Stimulated activated effector memory CD8-positive, alpha-beta T cell treated with anti-CD3 and anti-CD28 coated beads, Interleukin-12 subunit alpha, Interleukin-12 subunit beta, amount 100 ng/mL, for 72 hours (primary cell): ENCODE measurements at regions not wholly inside any gene's neighbourhood (a gene's known extent, or its start where the extent isn't known, plus 50 kb on each side); places are given as distances from the start of the nearest gene placed in this dataset.

Experiments
- ATAC-seq: fragments of 150-1000 bp; cut with Tn5 transposase; 2 replicates; pipeline ENCODE4 v1.10.0; 2021
- DNase-seq, 2 donors: peaks; one replicate each; pipeline ENCODE4 v3.0.0; 2021 to 2022; ENCODE audit warnings: low spot score in 2 of 2
- H3K27ac Mint-ChIP-seq: one replicate; pipeline ENCODE4 v1.8.0; 2022; ENCODE audit warnings: mild to moderate bottlenecking, mixed read lengths
- H3K36me3 Mint-ChIP-seq: one replicate; pipeline ENCODE4 v1.8.0; 2022; ENCODE audit warnings: mild to moderate bottlenecking, mixed read lengths
- H3K4me1 Mint-ChIP-seq: one replicate; pipeline ENCODE4 v1.8.0; 2022; ENCODE audit warnings: mixed read lengths
- H3K4me3 Mint-ChIP-seq: one replicate; pipeline ENCODE4 v1.8.0; 2022; ENCODE audit warnings: mild to moderate bottlenecking, mixed read lengths
- H3K9me3 Mint-ChIP-seq: one replicate; pipeline ENCODE4 v1.8.0; 2022; ENCODE audit warnings: mixed read lengths

GRCh38 chr22:48097723-48098122 lies 1335.3 kb downstream of the TBC1D22A start:
- ATAC-seq, result no peak
- Mint-ChIP-seq H3K9me3 (peaks cover 3% of the 10 kb centered on the region), H3K27ac (no peak overlapping the region), H3K4me3 (peak overlapping the region; percentile 3), H3K4me1 (peaks cover 49% of the 10 kb centered on the region), H3K36me3 (no peaks in the 10 kb centered on the region)
- no peak for DNase-seq

GRCh38 chr22:48096851-48097665 lies 1334.6 kb downstream of the TBC1D22A start:
- no peak for DNase-seq
- peaks cover 49% of the 10 kb centered on the region for H3K4me1 Mint-ChIP-seq
- ATAC-seq, result no peak
- no peaks in the 10 kb centered on the region for H3K36me3 Mint-ChIP-seq
- peak overlapping the region; percentile 3 for H3K4me3 Mint-ChIP-seq
- no peak overlapping the region for H3K27ac Mint-ChIP-seq
- peaks cover 2% of the 10 kb centered on the region for H3K9me3 Mint-ChIP-seq

- Mint-ChIP-seq H3K4me3 (no peak overlapping the region), H3K36me3 (no peaks in the 10 kb centered on the region), H3K4me1 (peaks cover 49% of the 10 kb centered on the region), H3K9me3 (no peaks in the 10 kb centered on the region), H3K27ac (no peak overlapping the region)
- no peak for ATAC-seq
- no peak for DNase-seq
Measured at GRCh38 chr22:48096411-48096810, 1334.0 kb downstream of the TBC1D22A start.

GRCh38 chr22:48093981-48094380 lies 1331.5 kb downstream of the TBC1D22A start:
- Mint-ChIP-seq H3K9me3 (no peaks in the 10 kb centered on the region), H3K4me1 (peaks cover 32% of the 10 kb centered on the region), H3K27ac (no peak overlapping the region), H3K36me3 (no peaks in the 10 kb centered on the region), H3K4me3 (no peak overlapping the region)
- DNase-seq (no peak), ATAC-seq (no peak)

- DNase-seq, result no peak
- H3K4me3 Mint-ChIP-seq, result no peak overlapping the region
- H3K9me3 Mint-ChIP-seq, result no peaks in the 10 kb centered on the region
- peaks cover 21% of the 10 kb centered on the region for H3K4me1 Mint-ChIP-seq
- H3K27ac Mint-ChIP-seq, result no peak overlapping the region
- no peak for ATAC-seq
- no peaks in the 10 kb centered on the region for H3K36me3 Mint-ChIP-seq
Measured at GRCh38 chr22:48092866-48093265, 1330.4 kb downstream of the TBC1D22A start.

DNA sequence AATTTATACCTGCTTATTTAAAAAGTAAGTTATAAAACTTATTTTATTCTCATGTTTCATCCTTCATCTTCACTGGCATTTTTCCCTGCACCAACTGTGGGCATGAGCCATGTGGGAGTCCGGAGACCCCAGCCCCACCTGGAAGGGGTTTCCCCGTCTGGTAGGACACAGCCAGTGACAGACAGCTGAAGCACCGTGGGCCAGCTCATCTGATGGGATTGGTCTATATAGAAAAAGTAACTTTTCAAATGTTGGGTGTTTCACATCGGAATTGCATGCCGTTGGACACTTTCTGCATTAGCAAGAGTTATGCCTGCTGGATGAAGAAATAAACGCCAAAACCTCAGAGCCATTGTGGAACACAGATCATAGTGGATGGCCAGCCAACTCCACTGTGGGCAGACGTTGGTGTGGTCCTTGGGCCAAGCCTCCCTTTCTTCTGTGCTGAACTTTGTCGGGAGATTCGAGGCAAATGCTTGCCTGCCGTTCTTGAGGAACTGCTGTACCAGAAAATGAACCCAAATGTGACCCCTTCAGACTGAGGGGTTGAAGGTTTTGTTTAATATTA lies 1329.3 kb downstream of the TBC1D22A start:
- no peak overlapping the region for H3K4me3 Mint-ChIP-seq

DNA sequence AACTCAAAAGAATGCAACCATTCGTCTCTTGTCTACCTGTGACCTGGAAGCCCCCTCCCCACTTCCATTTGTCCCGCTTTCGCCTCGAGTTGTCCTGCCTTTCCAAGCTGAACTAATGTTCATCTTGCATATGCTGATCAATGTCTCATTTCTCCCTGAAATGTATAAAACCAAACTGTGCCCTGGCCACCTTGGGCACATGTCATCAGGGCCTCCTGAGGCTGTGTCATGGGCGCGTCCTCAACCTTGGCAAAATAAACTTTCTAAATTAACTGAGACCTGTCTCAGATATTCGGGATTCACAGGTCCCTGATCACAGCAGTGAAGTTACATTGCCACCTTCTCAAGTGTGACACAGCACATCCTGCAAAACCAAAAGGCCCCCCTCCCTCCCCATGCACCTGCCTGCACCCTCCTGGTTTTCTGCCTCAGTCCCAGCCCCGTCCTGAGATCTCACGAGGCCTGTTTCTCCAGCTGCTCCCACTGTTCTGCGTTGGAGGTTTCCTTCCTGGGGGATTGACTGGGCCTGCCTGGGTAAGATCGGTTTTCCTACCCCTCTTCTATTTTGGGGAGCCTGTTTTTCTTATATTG lies 1328.7 kb downstream of the TBC1D22A start:
- Mint-ChIP-seq H3K4me1 (peaks cover 7% of the 10 kb centered on the region), H3K36me3 (no peaks in the 10 kb centered on the region), H3K4me3 (no peak overlapping the region), H3K27ac (no peak overlapping the region), H3K9me3 (no peaks in the 10 kb centered on the region)
- no peak for ATAC-seq
- no peak for DNase-seq

More for the DNA sequence above, 1329.3 kb downstream of the TBC1D22A start:
- Mint-ChIP-seq H3K36me3 (no peaks in the 10 kb centered on the region), H3K9me3 (no peaks in the 10 kb centered on the region), H3K4me1 (peaks cover 10% of the 10 kb centered on the region), H3K27ac (no peak overlapping the region)
- DNase-seq (no peak), ATAC-seq (no peak)

- Mint-ChIP-seq H3K27ac (no peak overlapping the region), H3K9me3 (no peaks in the 10 kb centered on the region), H3K4me3 (no peak overlapping the region), H3K4me1 (peaks cover 12% of the 10 kb centered on the region), H3K36me3 (no peaks in the 10 kb centered on the region)
- no peak for ATAC-seq
- DNase-seq, result no peak
Measured at GRCh38 chr22:48090332-48090672, 1327.9 kb downstream of the TBC1D22A start.

GRCh38 chr22:48089601-48090331 lies 1327.3 kb downstream of the TBC1D22A start:
- H3K27ac Mint-ChIP-seq, result no peak overlapping the region
- no peak for DNase-seq

DNA sequence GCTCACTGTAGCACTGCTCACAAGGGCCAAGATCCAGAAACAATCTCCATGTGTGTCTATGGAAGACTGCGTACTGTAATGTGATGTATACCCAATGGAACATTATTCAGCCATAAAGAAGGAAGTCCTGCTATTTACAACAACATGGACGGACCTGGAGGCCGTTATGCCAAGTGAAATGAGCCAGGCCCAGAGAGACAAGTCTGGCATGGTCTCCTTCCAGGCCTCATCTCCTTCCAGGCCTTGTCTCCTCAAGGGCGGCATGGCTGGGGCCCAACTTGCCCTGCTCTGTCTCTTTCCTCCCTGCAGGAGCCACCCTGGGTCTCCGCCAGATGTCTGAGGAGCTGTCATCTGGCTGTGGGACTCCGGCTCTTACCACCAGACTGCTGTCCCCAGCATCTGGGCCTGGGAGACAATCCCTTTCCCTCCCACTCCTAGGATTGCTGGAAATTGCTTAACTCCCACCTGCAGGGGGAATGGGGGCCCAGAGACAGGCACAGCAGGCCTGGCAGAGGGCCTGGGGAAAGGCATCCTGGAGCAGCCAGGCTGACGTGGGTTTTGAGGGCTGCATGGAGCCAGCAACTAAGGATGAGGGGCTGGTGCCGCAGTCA lies 1326.6 kb downstream of the TBC1D22A start:
- no peaks in the 10 kb centered on the region for H3K9me3 Mint-ChIP-seq
- H3K36me3 Mint-ChIP-seq, result no peaks in the 10 kb centered on the region
- H3K27ac Mint-ChIP-seq, result no peak overlapping the region
- H3K4me1 Mint-ChIP-seq, result peaks cover 23% of the 10 kb centered on the region
- ATAC-seq (no peak), DNase-seq (no peak)
- H3K4me3 Mint-ChIP-seq, result no peak overlapping the region

More at GRCh38 chr22:48089601-48090331, 1327.3 kb downstream of the TBC1D22A start:
- no peak for ATAC-seq
- Mint-ChIP-seq H3K4me3 (no peak overlapping the region), H3K4me1 (peaks cover 16% of the 10 kb centered on the region), H3K9me3 (no peaks in the 10 kb centered on the region), H3K36me3 (no peaks in the 10 kb centered on the region)

DNA sequence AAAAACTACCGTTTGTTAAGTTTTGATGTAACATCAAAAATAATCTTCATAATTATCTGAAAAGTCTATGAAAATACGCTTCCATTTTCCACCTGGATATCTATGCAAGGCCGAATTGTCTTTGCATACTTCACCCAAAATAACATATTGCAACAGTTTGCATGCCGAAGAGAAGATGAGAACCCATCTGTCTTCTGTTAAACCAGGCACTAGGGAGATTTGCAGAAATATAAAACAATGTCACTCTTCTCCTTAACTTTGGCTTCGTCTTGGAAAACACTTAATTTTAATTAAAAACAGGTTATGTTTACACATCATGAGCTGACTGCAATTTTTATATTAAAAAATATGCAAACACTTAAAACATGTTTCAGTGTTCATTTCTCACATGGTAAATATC lies 1325.8 kb downstream of the TBC1D22A start:
- DNase-seq (no peak), ATAC-seq (no peak)
- Mint-ChIP-seq H3K9me3 (no peaks in the 10 kb centered on the region), H3K4me1 (peaks cover 28% of the 10 kb centered on the region), H3K27ac (no peak overlapping the region), H3K36me3 (no peaks in the 10 kb centered on the region), H3K4me3 (no peak overlapping the region)

- Mint-ChIP-seq H3K4me3 (no peak overlapping the region), H3K4me1 (peaks cover 33% of the 10 kb centered on the region), H3K9me3 (no peaks in the 10 kb centered on the region), H3K36me3 (peaks cover 1% of the 10 kb centered on the region), H3K27ac (no peak overlapping the region)
- DNase-seq, result no peak
- no peak for ATAC-seq
Measured at GRCh38 chr22:48085901-48086645, 1323.6 kb downstream of the TBC1D22A start.

- Mint-ChIP-seq H3K4me3 (no peak overlapping the region), H3K4me1 (peaks cover 41% of the 10 kb centered on the region), H3K27ac (no peak overlapping the region), H3K36me3 (peaks cover 15% of the 10 kb centered on the region), H3K9me3 (no peaks in the 10 kb centered on the region)
- ATAC-seq (no peak), DNase-seq (no peak)
Measured at GRCh38 chr22:48084729-48085050, 1322.2 kb downstream of the TBC1D22A start.

DNA sequence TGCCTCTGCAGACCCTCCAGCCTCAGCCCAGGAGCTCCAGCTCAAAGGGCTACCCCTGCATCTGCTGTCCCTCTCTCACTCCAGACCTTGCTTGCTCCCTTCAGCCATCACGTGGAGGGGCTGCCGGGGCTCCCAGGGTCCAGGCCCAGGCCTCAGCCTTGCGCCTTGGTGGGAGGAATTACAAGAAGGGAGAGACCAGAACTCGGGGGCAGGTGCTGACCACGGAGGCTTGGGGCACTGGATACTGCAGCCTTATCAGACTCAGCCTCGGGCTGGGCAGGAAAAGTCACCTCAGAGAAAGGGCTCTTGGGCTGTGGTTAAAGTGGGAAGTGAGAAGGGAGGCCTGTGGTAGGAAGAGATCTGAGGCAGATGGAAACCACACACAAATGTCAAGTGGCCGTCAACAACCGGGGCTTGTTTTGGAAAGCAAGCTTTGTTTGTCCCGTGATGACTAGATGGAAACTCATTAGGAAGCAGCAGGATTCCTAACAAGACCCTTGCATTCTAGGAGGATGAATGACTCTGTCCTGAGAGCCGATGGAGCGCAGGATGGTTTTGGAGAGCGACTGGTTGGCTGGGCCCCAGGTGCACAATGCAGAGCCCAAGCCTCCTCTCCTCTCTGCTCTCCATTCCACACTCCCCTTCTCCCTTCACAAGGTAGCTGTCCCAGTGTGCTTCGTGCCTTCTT lies 1321.7 kb downstream of the TBC1D22A start:
- Mint-ChIP-seq H3K9me3 (no peaks in the 10 kb centered on the region), H3K27ac (no peak overlapping the region), H3K36me3 (peaks cover 20% of the 10 kb centered on the region), H3K4me1 (peaks cover 46% of the 10 kb centered on the region), H3K4me3 (no peak overlapping the region)
- DNase-seq, result no peak
- ATAC-seq, result peak; percentile 62
